OCI-LY1 (cell line): ENCODE measurements at regions not wholly inside any gene's neighbourhood (a gene's known extent, or its start where the extent isn't known, plus 50 kb on each side); places are given as distances from the start of the nearest gene placed in this dataset.

Source experiments
- H2AFZ ChIP-seq: fragments of 200-600 bp; sonication (generic), shearing (Covaris generic); 2 replicates; pipeline ENCODE4 v1.6.0; 2014; ENCODE audit warnings: antibody characterized with exemption, mild to moderate bottlenecking, low read length
- H3F3A ChIP-seq: fragments of 200-600 bp; sonication (generic), shearing (Covaris generic); 2 replicates; pipeline ENCODE4 v1.6.0; 2014; ENCODE audit warnings: mild to moderate bottlenecking, antibody characterized with exemption, low read length, moderate library complexity; ENCODE audit not compliant: insufficient read depth
- H3K27ac ChIP-seq: fragments of 200-600 bp; sonication (generic); 2 replicates; pipeline ENCODE4 v1.5.1; 2014; ENCODE audit warnings: low read length, mixed run types, mild to moderate bottlenecking, low read depth; ENCODE audit not compliant: poor library complexity, severe bottlenecking
- H3K27me3 ChIP-seq: fragments of 200-600 bp; sonication (generic); 2 replicates; pipeline ENCODE4 v1.6.0; 2014; ENCODE audit warnings: antibody characterized with exemption, mild to moderate bottlenecking, low read length, moderate library complexity; ENCODE audit not compliant: insufficient read depth
- H3K36me3 ChIP-seq: fragments of 200-600 bp; sonication (generic); 2 replicates; pipeline ENCODE4 v1.6.1; 2014; ENCODE audit warnings: mild to moderate bottlenecking, antibody characterized with exemption, low read length, moderate library complexity, mixed read lengths; ENCODE audit not compliant: insufficient read depth
- H3K4me1 ChIP-seq: fragments of 200-600 bp; sonication (generic); 2 replicates; pipeline ENCODE4 v1.5.1; 2014; ENCODE audit warnings: mild to moderate bottlenecking, low read length, moderate library complexity; ENCODE audit not compliant: insufficient read depth, severe bottlenecking
- H3K4me2 ChIP-seq: fragments of 200-600 bp; sonication (generic), shearing (Covaris generic); 2 replicates; pipeline ENCODE4 v1.6.1; 2014; ENCODE audit warnings: low read length
- H3K4me3 ChIP-seq: fragments of 200-600 bp; sonication (generic); 2 replicates; pipeline ENCODE4 v1.5.1; 2014; ENCODE audit warnings: low read length, low read depth, mild to moderate bottlenecking, mixed read lengths; ENCODE audit not compliant: poor library complexity, severe bottlenecking
- H3K79me2 ChIP-seq: fragments of 200-600 bp; shearing (Covaris generic); 2 replicates; pipeline ENCODE4 v1.6.1; 2016; ENCODE audit warnings: mixed run types, low read length, mixed read lengths; ENCODE audit not compliant: insufficient read depth
- H3K9ac ChIP-seq: fragments of 200-600 bp; sonication (generic), shearing (Covaris generic); 2 replicates; pipeline ENCODE4 v1.6.1; 2014; ENCODE audit warnings: mild to moderate bottlenecking, low read length, mixed read lengths
- H3K9me2 ChIP-seq: fragments of 200-600 bp; sonication (generic), shearing (Covaris generic); 2 replicates; pipeline ENCODE4 v1.6.1; 2014; ENCODE audit warnings: low read depth, mild to moderate bottlenecking, low read length, mixed read lengths
- H3K9me3 ChIP-seq: fragments of 200-600 bp; shearing (Covaris generic); 2 replicates; pipeline ENCODE4 v1.6.1; 2014; ENCODE audit warnings: low read length, mixed read lengths
- H4K20me1 ChIP-seq: fragments of 200-600 bp; sonication (generic), shearing (Covaris generic); 2 replicates; pipeline ENCODE4 v1.6.0; 2016; ENCODE audit warnings: mild to moderate bottlenecking, low read length; ENCODE audit not compliant: insufficient read depth
- EZH2 ChIP-seq: fragments of 200-600 bp; sonication (generic), shearing (Covaris generic); IDR thresholded peaks from 2 replicates; pipeline ENCODE4 v1.8.0; 2017; ENCODE audit warnings: borderline replicate concordance, mixed run types, mild to moderate bottlenecking, antibody characterized with exemption, low read length, moderate library complexity, mixed read lengths
- TF ChIP-seq, protein P1 (sequence below): fragments of 200-600 bp; sonication (generic), shearing (Covaris generic); IDR thresholded peaks from 2 replicates; pipeline ENCODE4 v1.5.1; 2017; ENCODE audit warnings: mild to moderate bottlenecking, antibody characterized with exemption, low read length, moderate library complexity, mixed read lengths

DNA sequence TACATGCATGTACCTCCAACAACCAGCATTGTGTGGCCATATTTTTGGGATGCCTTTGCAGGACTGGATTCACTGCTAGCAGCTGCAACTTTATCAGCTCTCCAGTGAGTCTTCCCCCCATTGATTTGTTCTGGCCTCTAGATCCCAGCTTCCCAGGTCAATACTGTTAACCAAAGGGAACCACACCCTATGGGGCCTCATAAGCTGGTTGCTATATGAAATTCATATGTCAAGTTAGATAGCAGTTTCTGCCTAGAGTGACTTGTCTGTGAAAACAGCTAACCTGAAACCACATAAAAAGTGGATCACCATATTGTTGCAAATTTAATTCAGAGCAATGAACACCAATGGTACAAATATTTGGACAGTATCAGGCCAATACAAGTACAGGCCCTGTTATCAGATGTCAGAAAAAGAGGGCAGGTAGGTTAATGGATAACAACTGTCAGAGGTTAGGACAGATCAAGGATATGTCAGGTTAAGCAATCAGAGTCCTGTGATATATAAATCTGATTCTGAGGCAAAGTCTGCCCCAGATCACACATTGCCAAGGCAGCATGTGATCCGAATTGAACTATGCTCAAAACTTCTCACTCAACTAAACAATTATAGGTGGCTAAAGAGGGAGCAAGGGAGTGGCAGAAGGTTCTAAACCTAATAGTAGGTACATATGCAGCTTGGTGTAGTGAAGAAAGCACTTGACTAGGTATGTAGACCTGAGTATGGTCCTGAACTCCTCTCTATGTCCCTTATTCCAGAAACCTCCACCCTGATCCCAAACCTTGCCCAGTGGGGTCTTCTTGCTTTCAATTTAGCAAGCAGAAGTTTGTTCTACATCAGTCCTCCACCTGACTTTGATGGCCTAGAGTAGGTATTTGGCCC, 94.7 kb upstream of the FOXN2 start:
- no peaks in the 10 kb centered on the region for H3K4me1 ChIP-seq
- no peaks in the 10 kb centered on the region for H4K20me1 ChIP-seq
- no peak overlapping the region for H3K9ac ChIP-seq
- H3K36me3 ChIP-seq: no peaks in the 10 kb centered on the region
- H2AFZ ChIP-seq: no peak overlapping the region
- TF ChIP-seq EZH2: no peak
- TF ChIP-seq, protein P1, sequence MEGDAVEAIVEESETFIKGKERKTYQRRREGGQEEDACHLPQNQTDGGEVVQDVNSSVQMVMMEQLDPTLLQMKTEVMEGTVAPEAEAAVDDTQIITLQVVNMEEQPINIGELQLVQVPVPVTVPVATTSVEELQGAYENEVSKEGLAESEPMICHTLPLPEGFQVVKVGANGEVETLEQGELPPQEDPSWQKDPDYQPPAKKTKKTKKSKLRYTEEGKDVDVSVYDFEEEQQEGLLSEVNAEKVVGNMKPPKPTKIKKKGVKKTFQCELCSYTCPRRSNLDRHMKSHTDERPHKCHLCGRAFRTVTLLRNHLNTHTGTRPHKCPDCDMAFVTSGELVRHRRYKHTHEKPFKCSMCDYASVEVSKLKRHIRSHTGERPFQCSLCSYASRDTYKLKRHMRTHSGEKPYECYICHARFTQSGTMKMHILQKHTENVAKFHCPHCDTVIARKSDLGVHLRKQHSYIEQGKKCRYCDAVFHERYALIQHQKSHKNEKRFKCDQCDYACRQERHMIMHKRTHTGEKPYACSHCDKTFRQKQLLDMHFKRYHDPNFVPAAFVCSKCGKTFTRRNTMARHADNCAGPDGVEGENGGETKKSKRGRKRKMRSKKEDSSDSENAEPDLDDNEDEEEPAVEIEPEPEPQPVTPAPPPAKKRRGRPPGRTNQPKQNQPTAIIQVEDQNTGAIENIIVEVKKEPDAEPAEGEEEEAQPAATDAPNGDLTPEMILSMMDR: no peak
- no peak overlapping the region for H3K27ac ChIP-seq
- no peak overlapping the region for H3K4me3 ChIP-seq
- H3F3A ChIP-seq: no peaks in the 10 kb centered on the region
- H3K4me2 ChIP-seq: no peak overlapping the region
- H3K9me3 ChIP-seq: no peaks in the 10 kb centered on the region
- H3K27me3 ChIP-seq: peaks cover 5% of the 10 kb centered on the region; the same call in 1 of the 2 replicates
- no peaks in the 10 kb centered on the region for H3K79me2 ChIP-seq
- no peaks in the 10 kb centered on the region for H3K9me2 ChIP-seq

DNA sequence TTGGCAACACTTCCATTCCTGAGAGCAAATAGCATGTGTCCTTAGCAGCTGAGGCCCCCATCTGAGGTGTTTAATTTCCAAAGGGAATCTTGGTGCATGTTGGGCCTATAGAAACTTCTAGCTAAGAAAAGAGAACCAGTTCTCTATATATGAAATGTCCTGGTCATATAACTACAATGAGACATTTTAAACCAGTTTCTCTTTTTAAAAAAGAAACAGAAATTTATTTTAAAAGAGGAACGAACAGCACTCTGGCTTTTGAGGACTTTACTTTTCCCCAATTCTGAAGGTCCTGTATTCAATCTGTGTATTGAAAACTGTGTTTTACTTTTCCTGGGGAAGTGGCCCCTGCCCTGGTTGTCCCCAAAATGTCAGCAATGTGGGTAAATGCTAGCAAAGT, 94.0 kb upstream of the FOXN2 start:
- H3K4me2 ChIP-seq: no peak overlapping the region
- no peaks in the 10 kb centered on the region for H3K79me2 ChIP-seq
- no peaks in the 10 kb centered on the region for H3K36me3 ChIP-seq
- H3K9me3 ChIP-seq: no peaks in the 10 kb centered on the region
- H3K4me3 ChIP-seq: no peak overlapping the region
- no peaks in the 10 kb centered on the region for H3F3A ChIP-seq
- no peaks in the 10 kb centered on the region for H3K4me1 ChIP-seq
- TF ChIP-seq EZH2: no peak
- TF ChIP-seq, protein P1: no peak
- H2AFZ ChIP-seq: no peak overlapping the region
- no peak overlapping the region for H3K9ac ChIP-seq
- no peak overlapping the region for H3K27ac ChIP-seq
- peaks cover 5% of the 10 kb centered on the region; the same call in 1 of the 2 replicates for H3K27me3 ChIP-seq
- no peaks in the 10 kb centered on the region for H3K9me2 ChIP-seq
- no peaks in the 10 kb centered on the region for H4K20me1 ChIP-seq

DNA sequence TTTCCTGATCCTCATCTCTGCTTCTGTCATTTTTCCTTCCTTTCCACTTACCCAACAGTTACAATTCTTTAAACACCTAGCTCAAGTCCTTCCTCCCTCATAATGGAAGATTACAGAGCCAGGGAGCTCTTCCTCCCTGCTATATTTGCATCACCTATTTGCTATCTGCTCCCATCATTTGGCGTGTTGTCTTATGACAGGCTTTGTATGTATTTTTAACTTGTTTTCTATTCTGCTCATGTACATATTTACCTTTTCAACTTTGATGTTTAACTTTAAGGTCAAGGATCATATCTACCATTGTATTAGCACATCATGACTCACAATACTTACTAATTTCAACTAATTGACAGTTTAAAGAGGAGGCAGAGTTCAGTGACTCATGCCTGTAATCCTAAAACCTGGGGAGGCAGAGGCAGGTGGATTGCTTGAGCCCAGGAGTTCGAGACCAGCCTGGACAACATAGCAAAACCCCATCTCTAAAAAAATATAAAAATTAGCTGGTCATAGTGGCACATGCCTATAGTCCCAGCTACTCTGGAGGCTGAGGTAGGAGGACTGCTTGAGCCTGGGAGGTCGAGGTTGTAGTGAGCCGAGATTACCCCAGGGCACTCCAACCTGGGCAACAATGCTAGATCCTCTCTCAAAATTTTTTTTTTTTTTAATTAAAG, 92.5 kb upstream of the FOXN2 start:
- Histone ChIP-seq H3K4me2 (no peak overlapping the region), H3K9me3 (no peaks in the 10 kb centered on the region), H3K27me3 (peaks cover 5% of the 10 kb centered on the region; the same call in 1 of the 2 replicates), H3K36me3 (no peaks in the 10 kb centered on the region), H3K9ac (no peak overlapping the region), H3F3A (no peaks in the 10 kb centered on the region), H3K4me3 (no peak overlapping the region), H3K9me2 (no peaks in the 10 kb centered on the region), H4K20me1 (no peaks in the 10 kb centered on the region), H3K27ac (no peak overlapping the region), H3K4me1 (no peaks in the 10 kb centered on the region), H2AFZ (no peak overlapping the region), H3K79me2 (no peaks in the 10 kb centered on the region)
- TF ChIP-seq EZH2: no peak
- TF ChIP-seq, protein P1: no peak
